Panc1 (cell line): ENCODE measurements at regions not wholly inside any gene's neighbourhood (a gene's known extent, or its start where the extent isn't known, plus 50 kb on each side); places are given as distances from the start of the nearest gene placed in this dataset.

Source experiments
- ATAC-seq: fragments of 200-7000 bp; cut with Tn5 transposase; 2 replicates; pipeline ENCODE4 v1.9.1; 2020; ENCODE audit warnings: mild to moderate bottlenecking, moderate library complexity
- BruUV-seq: library from RNA; stranded (reverse); fragments of 400-500 nt; replicated peaks from 2 replicates; lab custom pipeline; 2021; lab: Mats Ljungman, UMichigan
- CTCF ChIA-PET: fragments of 300-600 bp; sonication (Branson Sonifier 250); formaldehyde crosslinking; loops from one replicate; lab custom pipeline; 2022; ENCODE audit warnings: antibody characterized with exemption; lab: Charles Lee
- POLR2A ChIA-PET: fragments of 300-600 bp; sonication (Branson Sonifier 250); formaldehyde crosslinking; loops from one replicate; lab custom pipeline; 2022; ENCODE audit warnings: antibody characterized with exemption; lab: Charles Lee
- DNase-seq: peaks from one replicate; pipeline ENCODE4 v3.0.0-alpha.2; 2010; ENCODE audit warnings: low read depth, low spot score
- H3K27ac ChIP-seq: 2 replicates; pipeline ENCODE4 v1.5.1; 2011; ENCODE audit warnings: mild to moderate bottlenecking, low read length, inconsistent platforms
- H3K27me3 ChIP-seq: fragments of 200-500 bp; sonication (Bioruptor generic); 2 replicates; pipeline ENCODE4 v1.6.0; 2014; ENCODE audit warnings: low read length, inconsistent platforms; ENCODE audit not compliant: control insufficient read depth, insufficient read depth
- H3K36me3 ChIP-seq: fragments of 200-500 bp; sonication (Bioruptor generic); 2 replicates; pipeline ENCODE4 v1.5.1; 2014; ENCODE audit warnings: inconsistent platforms, mild to moderate bottlenecking, low read length, moderate library complexity; ENCODE audit not compliant: control insufficient read depth, insufficient read depth
- H3K4me1 ChIP-seq: 2 replicates; pipeline ENCODE4 v1.5.1; 2011; ENCODE audit warnings: inconsistent platforms, mild to moderate bottlenecking, low read length, moderate library complexity; ENCODE audit not compliant: control insufficient read depth, insufficient read depth
- H3K4me3 ChIP-seq, 2 experiments: 2 replicates each; pipeline ENCODE4 v1.5.1; 2011 to 2012; ENCODE audit warnings: low read depth in 2 of 2, low read length in 2 of 2, mild to moderate bottlenecking in 2 of 2, inconsistent platforms in 1 of 2, moderate library complexity in 1 of 2
- H3K9me3 ChIP-seq: fragments of 200-500 bp; sonication (Bioruptor generic); 2 replicates; pipeline ENCODE4 v1.5.1; 2014; ENCODE audit warnings: low read depth, mild to moderate bottlenecking, inconsistent platforms, low read length, moderate library complexity; ENCODE audit not compliant: control insufficient read depth, insufficient read depth
- CTCF ChIP-seq: fragments of 450-650 bp; IDR thresholded peaks from 2 replicates; pipeline ENCODE4 v1.5.1; 2017; ENCODE audit warnings: mild to moderate bottlenecking
- POLR2AphosphoS5 ChIP-seq: IDR thresholded peaks from 2 replicates; pipeline ENCODE4 v1.6.1; 2012; ENCODE audit warnings: mild to moderate bottlenecking, low read depth, low read length, moderate library complexity
- REST ChIP-seq, 2 experiments: IDR thresholded peaks; 2 replicates each; pipeline ENCODE4 v1.6.1; 2011 to 2012; ENCODE audit warnings: low read depth in 2 of 2, control low read depth in 1 of 2, low read length in 1 of 2, mild to moderate bottlenecking in 1 of 2, moderate library complexity in 1 of 2; ENCODE audit not compliant: insufficient read depth in 1 of 2
- SIN3A ChIP-seq: IDR thresholded peaks from 2 replicates; pipeline ENCODE4 v1.6.1; 2012; ENCODE audit warnings: low read depth, mild to moderate bottlenecking, low read length, moderate library complexity, borderline replicate concordance; ENCODE audit not compliant: insufficient read depth
- TCF7L2 ChIP-seq: IDR thresholded peaks from 2 replicates; pipeline ENCODE4 v1.6.1; 2011; ENCODE audit warnings: mild to moderate bottlenecking, low read depth, low read length, inconsistent platforms
- in situ Hi-C: cut with HindIII; loops from 2 replicates; pipeline ENCODE4 v1.10.0; 2016; ENCODE audit warnings: low sequenced_read_pairs, low pct_unique_long_range_greater_than_20kb
- intact Hi-C: fragments of 100-400 bp; cut with micrococcal nuclease; formaldehyde crosslinking; loops from one replicate; pipeline ENCODE4 v1.10.0; 2022; ENCODE audit not compliant: unreplicated experiment

GRCh38 chr1:91170571-91170970, 148.7 kb upstream of the ZNF644 start:
- Histone ChIP-seq H3K27me3 (peaks cover 19% of the 10 kb centered on the region), H3K4me3 (no peak overlapping the region), H3K27ac (no peak overlapping the region), H3K9me3 (no peaks in the 10 kb centered on the region), H3K4me1 (no peaks in the 10 kb centered on the region), H3K36me3 (no peaks in the 10 kb centered on the region)
- TF ChIP-seq SIN3A = no peak
- no peak for TF ChIP-seq POLR2AphosphoS5
- TF ChIP-seq TCF7L2 = no peak
- TF ChIP-seq CTCF = no peak
- no peak for TF ChIP-seq REST (IDR thresholded peaks at IDR 0.05; ENCODE audit: insufficient read depth in 1 of 2, low read depth in 2 of 2, low read length in 1 of 2)
- POLR2A ChIA-PET = no interaction called here
- no TSS peak for BruUV-seq
- ATAC-seq (no peak), DNase-seq (no peak)
- in situ Hi-C loops = no loop called here
- intact Hi-C loops = no loop called here
- CTCF ChIA-PET = no interaction called here

GRCh38 chr1:91166106-91166712, 144.4 kb upstream of the ZNF644 start:
- ATAC-seq = peak; percentile 77
- H3K27ac ChIP-seq = no peak overlapping the region
- peak; percentile 90 for TF ChIP-seq CTCF
- no peak for TF ChIP-seq POLR2AphosphoS5
- no peak overlapping the region for H3K4me3 ChIP-seq
- BruUV-seq = no TSS peak
- H3K36me3 ChIP-seq = no peaks in the 10 kb centered on the region
- ChIA-PET POLR2A (no interaction called here), CTCF (interaction anchor here (0.5 to 2.3 kb wide), 11 partner anchors 33 to 445 kb away, joined by 3 to 24 read pairs (median 4); partner anchors contain the start of gene HFM1)
- peak; percentile 38 for DNase-seq
- H3K4me1 ChIP-seq = no peaks in the 10 kb centered on the region
- H3K27me3 ChIP-seq = peaks cover under 1% of the 10 kb centered on the region; the same call in 1 of the 2 replicates
- H3K9me3 ChIP-seq = no peaks in the 10 kb centered on the region
- in situ Hi-C loops (no loop called here), intact Hi-C loops (loop anchor here (1.0 to 10.0 kb wide), 3 partner anchors 112 to 236 kb away; partner anchors contain the start of gene HFM1)
